ENCODE measurements at regions not wholly inside any gene's neighbourhood (a gene's known extent, or its start where the extent isn't known, plus 50 kb on each side); places are given as distances from the start of the nearest gene placed in this dataset.

DNA sequence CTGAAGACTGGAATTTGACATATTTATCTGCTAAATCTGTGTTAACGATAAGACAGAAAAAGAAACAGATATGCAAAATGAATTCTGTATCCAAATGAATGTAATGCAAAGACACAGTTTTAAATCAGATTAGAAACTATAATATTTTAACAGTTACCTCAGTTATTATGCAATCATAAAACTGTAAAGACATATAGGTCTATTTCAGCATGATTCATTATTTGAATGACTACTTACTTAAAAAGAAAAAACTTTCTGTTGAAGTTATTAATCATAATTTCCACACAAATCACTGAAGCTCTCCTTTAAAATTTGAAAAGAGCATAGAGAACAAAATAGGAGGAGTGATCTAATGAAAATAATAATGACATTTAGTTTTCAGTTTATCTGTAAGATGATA, 742.6 kb downstream of the FSCB start:
- TF ChIP-seq EP300 (IDR thresholded peaks at IDR 0.05) (no peak), POLR2A (IDR thresholded peaks at IDR 0.05) (no peak)
- TF ChIP-seq, protein P1, sequence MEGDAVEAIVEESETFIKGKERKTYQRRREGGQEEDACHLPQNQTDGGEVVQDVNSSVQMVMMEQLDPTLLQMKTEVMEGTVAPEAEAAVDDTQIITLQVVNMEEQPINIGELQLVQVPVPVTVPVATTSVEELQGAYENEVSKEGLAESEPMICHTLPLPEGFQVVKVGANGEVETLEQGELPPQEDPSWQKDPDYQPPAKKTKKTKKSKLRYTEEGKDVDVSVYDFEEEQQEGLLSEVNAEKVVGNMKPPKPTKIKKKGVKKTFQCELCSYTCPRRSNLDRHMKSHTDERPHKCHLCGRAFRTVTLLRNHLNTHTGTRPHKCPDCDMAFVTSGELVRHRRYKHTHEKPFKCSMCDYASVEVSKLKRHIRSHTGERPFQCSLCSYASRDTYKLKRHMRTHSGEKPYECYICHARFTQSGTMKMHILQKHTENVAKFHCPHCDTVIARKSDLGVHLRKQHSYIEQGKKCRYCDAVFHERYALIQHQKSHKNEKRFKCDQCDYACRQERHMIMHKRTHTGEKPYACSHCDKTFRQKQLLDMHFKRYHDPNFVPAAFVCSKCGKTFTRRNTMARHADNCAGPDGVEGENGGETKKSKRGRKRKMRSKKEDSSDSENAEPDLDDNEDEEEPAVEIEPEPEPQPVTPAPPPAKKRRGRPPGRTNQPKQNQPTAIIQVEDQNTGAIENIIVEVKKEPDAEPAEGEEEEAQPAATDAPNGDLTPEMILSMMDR (IDR thresholded peaks at IDR 0.05) = no peak

All from gastroesophageal sphincter (tissue), 3 donors.